ENCODE measurements at regions not wholly inside any gene's neighbourhood (a gene's known extent, or its start where the extent isn't known, plus 50 kb on each side); places are given as distances from the start of the nearest gene placed in this dataset.

- TF ChIP-seq CTCF (conservative IDR thresholded peaks at IDR 0.05; ENCODE audit: low read depth, low read length) (no peak), SMC3 (IDR thresholded peaks at IDR 0.05; ENCODE audit: low read depth, low read length) (no peak)
Measured at GRCh38 chr6:84860509-84860908, 96.1 kb upstream of the TBX18 start.

Data from IMR-90 (cell line).